SK-N-SH treated with all-trans-retinoic acid at 6 μM for 48 hours (cell line): ENCODE measurements at regions not wholly inside any gene's neighbourhood (a gene's known extent, or its start where the extent isn't known, plus 50 kb on each side); places are given as distances from the start of the nearest gene placed in this dataset.

Source experiments
- ATAC-seq: fragments of 200-7000 bp; cut with Tn5 transposase; 3 replicates; pipeline ENCODE4 v1.9.1; 2020; ENCODE audit warnings: mild to moderate bottlenecking, moderate library complexity
- ARNTL ChIP-seq: fragments of 450-650 bp; formaldehyde crosslinking; IDR thresholded peaks from 2 replicates; pipeline ENCODE4 v1.5.0; 2020; ENCODE audit warnings: low read depth, mild to moderate bottlenecking, moderate library complexity, borderline replicate concordance
- BACH2 ChIP-seq: fragments of 250-450 bp; sonication (Bioruptor Pico); IDR thresholded peaks from 2 replicates; pipeline ENCODE4 v1.9.0; 2021; ENCODE audit warnings: mild to moderate bottlenecking, borderline replicate concordance
- CSDC2 ChIP-seq: fragments of 250-450 bp; sonication (Bioruptor Pico); IDR thresholded peaks from 2 replicates; pipeline ENCODE4 v1.5.0; 2020; ENCODE audit warnings: mild to moderate bottlenecking, moderate library complexity
- ESRRG ChIP-seq: fragments of 250-450 bp; sonication (Bioruptor Pico); IDR thresholded peaks from 2 replicates; pipeline ENCODE4 v1.6.1; 2021; ENCODE audit warnings: mild to moderate bottlenecking
- ISL1 ChIP-seq: fragments of 250-450 bp; sonication (Bioruptor Pico); IDR thresholded peaks from 2 replicates; pipeline ENCODE4 v2.1.2; 2022; ENCODE audit warnings: mild to moderate bottlenecking, moderate library complexity
- OSR1 ChIP-seq: fragments of 250-450 bp; sonication (Bioruptor Pico); IDR thresholded peaks from 2 replicates; pipeline ENCODE4 v1.8.0; 2022; ENCODE audit warnings: moderate library complexity, mild to moderate bottlenecking, inconsistent platforms
- PPARA ChIP-seq: fragments of 250-450 bp; sonication (Bioruptor Pico); IDR thresholded peaks from 2 replicates; pipeline ENCODE4 v1.5.0; 2020; ENCODE audit warnings: mild to moderate bottlenecking, borderline replicate concordance
- RARB ChIP-seq: fragments of 250-450 bp; sonication (Bioruptor Pico); IDR thresholded peaks from 2 replicates; pipeline ENCODE4 v1.8.0; 2021; ENCODE audit warnings: mild to moderate bottlenecking, moderate library complexity
- TOX ChIP-seq: fragments of 250-450 bp; sonication (Bioruptor Pico); IDR thresholded peaks from 2 replicates; pipeline ENCODE4 v1.8.0; 2021; ENCODE audit warnings: mild to moderate bottlenecking, moderate library complexity, borderline replicate concordance
- ZC3H10 ChIP-seq: fragments of 250-450 bp; sonication (Bioruptor Pico); IDR thresholded peaks from 2 replicates; pipeline ENCODE4 v1.5.1; 2021; ENCODE audit warnings: mild to moderate bottlenecking, moderate library complexity
- ZFP3 ChIP-seq: fragments of 250-450 bp; sonication (Bioruptor Pico); IDR thresholded peaks from 2 replicates; pipeline ENCODE4 v1.5.0; 2020; ENCODE audit warnings: mild to moderate bottlenecking, moderate library complexity
- ZFP30 ChIP-seq: fragments of 450-650 bp; formaldehyde crosslinking; IDR thresholded peaks from 2 replicates; pipeline ENCODE4 v1.5.0; 2022; ENCODE audit warnings: mild to moderate bottlenecking, moderate library complexity
- ZNF565 ChIP-seq: fragments of 450-650 bp; formaldehyde crosslinking; conservative IDR thresholded peaks from 2 replicates; pipeline ENCODE4 v1.5.0; 2020; ENCODE audit warnings: low read depth, mild to moderate bottlenecking, moderate library complexity
- ZNF70 ChIP-seq: fragments of 450-650 bp; formaldehyde crosslinking; IDR thresholded peaks from 2 replicates; pipeline ENCODE4 v1.5.0; 2020; ENCODE audit warnings: mild to moderate bottlenecking, moderate library complexity
- ZNF8 ChIP-seq: fragments of 450-650 bp; formaldehyde crosslinking; IDR thresholded peaks from 2 replicates; pipeline ENCODE4 v1.5.0; 2020; ENCODE audit warnings: mild to moderate bottlenecking, moderate library complexity
- TF ChIP-seq, protein P1 (sequence below): fragments of 250-450 bp; sonication (Bioruptor Pico); IDR thresholded peaks from 2 replicates; pipeline ENCODE4 v1.8.0; 2021; ENCODE audit warnings: low read depth, mild to moderate bottlenecking, moderate library complexity, borderline replicate concordance
- TF ChIP-seq, protein P2 (sequence below): fragments of 250-450 bp; sonication (Bioruptor Pico); IDR thresholded peaks from 2 replicates; pipeline ENCODE4 v1.8.0; 2020; ENCODE audit warnings: mild to moderate bottlenecking, moderate library complexity, borderline replicate concordance
- TF ChIP-seq, protein P3 (sequence below): fragments of 250-450 bp; sonication (Bioruptor Pico); IDR thresholded peaks from 2 replicates; pipeline ENCODE4 v1.5.1; 2021; ENCODE audit warnings: mild to moderate bottlenecking, moderate library complexity
- TF ChIP-seq, protein P4 (sequence below): fragments of 250-450 bp; sonication (Bioruptor Pico); IDR thresholded peaks from 2 replicates; pipeline ENCODE4 v1.5.0; 2020; ENCODE audit warnings: mild to moderate bottlenecking, moderate library complexity

DNA sequence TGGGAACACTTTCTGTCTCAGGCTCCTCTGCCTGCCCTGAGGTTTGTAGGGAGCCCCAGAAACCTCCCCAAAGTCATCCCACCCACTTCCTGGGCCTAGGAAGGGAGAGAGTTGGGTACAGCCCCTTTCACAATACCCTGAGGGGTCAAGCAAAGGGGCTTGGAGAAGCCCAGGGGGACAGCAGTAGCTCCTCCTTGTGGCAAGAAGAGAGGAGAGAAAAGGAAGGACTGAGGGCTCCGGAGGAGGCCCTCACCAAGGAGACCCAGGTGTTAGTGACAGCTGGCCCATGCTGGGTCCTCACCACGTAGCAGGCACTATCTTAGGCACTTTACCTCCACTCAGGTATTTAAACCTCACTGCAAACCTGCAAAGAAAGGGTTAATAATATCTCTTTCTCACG, 112.8 kb downstream of the IRX5 start:
- ATAC-seq: no peak
- no peak for TF ChIP-seq ZNF565 (CRISPR knock-in tag)
- TF ChIP-seq, protein P1, sequence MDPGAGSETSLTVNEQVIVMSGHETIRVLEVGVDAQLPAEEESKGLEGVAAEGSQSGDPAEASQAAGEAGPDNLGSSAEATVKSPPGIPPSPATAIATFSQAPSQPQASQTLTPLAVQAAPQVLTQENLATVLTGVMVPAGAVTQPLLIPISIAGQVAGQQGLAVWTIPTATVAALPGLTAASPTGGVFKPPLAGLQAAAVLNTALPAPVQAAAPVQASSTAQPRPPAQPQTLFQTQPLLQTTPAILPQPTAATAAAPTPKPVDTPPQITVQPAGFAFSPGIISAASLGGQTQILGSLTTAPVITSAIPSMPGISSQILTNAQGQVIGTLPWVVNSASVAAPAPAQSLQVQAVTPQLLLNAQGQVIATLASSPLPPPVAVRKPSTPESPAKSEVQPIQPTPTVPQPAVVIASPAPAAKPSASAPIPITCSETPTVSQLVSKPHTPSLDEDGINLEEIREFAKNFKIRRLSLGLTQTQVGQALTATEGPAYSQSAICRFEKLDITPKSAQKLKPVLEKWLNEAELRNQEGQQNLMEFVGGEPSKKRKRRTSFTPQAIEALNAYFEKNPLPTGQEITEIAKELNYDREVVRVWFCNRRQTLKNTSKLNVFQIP: no peak

DNA sequence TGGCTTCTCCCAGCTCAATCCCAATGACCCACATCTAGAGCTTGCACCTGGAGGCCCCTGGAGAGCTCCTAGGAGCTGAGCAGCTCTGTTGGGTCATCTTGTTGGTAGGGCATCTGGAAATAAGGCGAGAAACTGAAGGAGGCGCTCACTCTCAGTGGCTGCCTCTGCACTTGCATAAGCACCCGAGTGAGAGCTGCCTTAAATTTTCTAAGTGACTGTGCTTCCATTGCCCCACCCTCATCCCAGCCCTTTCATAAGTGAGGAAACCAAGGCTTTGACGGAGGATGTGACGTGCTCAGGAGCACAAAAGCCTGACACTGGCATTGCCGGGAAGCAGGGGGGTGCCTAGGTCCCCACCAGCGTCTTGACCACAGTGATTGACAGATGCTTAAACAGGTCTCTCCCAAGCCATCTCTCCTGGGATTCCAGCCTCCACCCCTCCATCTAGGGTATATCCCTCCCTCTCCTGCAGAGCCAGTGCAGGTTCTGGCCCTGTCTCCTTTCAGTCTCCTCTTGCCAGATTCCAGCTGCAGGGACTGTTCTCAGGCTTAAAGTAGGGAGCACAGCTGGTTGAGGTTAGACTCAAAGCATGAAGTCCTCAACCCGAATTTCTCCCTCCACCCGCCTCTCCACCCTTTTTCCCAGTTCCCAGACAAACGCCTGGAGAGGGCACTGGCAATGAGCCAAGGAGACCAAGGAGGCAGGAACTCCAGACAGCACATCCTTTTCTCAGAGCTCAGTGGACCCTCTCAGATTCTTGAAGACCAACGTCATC, 113.7 kb downstream of the IRX5 start:
- TF ChIP-seq TOX (no peak), RARB (CRISPR knock-in tag) (no peak), ZC3H10 (CRISPR knock-in tag) (no peak), ZFP3 (CRISPR knock-in tag) (no peak), ESRRG (CRISPR knock-in tag) (no peak), CSDC2 (CRISPR knock-in tag) (no peak), ZNF8 (no peak), OSR1 (CRISPR knock-in tag) (no peak), ISL1 (CRISPR knock-in tag) (no peak), BACH2 (CRISPR knock-in tag) (no peak), ZFP30 (no peak), ZNF70 (CRISPR knock-in tag) (no peak), ZNF565 (CRISPR knock-in tag) (no peak), ARNTL (CRISPR knock-in tag) (no peak)
- TF ChIP-seq, protein P2, sequence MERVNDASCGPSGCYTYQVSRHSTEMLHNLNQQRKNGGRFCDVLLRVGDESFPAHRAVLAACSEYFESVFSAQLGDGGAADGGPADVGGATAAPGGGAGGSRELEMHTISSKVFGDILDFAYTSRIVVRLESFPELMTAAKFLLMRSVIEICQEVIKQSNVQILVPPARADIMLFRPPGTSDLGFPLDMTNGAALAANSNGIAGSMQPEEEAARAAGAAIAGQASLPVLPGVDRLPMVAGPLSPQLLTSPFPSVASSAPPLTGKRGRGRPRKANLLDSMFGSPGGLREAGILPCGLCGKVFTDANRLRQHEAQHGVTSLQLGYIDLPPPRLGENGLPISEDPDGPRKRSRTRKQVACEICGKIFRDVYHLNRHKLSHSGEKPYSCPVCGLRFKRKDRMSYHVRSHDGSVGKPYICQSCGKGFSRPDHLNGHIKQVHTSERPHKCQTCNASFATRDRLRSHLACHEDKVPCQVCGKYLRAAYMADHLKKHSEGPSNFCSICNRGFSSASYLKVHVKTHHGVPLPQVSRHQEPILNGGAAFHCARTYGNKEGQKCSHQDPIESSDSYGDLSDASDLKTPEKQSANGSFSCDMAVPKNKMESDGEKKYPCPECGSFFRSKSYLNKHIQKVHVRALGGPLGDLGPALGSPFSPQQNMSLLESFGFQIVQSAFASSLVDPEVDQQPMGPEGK (CRISPR knock-in tag): no peak
- TF ChIP-seq, protein P3, sequence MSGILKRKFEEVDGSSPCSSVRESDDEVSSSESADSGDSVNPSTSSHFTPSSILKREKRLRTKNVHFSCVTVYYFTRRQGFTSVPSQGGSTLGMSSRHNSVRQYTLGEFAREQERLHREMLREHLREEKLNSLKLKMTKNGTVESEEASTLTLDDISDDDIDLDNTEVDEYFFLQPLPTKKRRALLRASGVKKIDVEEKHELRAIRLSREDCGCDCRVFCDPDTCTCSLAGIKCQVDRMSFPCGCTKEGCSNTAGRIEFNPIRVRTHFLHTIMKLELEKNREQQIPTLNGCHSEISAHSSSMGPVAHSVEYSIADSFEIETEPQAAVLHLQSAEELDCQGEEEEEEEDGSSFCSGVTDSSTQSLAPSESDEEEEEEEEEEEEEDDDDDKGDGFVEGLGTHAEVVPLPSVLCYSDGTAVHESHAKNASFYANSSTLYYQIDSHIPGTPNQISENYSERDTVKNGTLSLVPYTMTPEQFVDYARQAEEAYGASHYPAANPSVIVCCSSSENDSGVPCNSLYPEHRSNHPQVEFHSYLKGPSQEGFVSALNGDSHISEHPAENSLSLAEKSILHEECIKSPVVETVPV (CRISPR knock-in tag): no peak
- TF ChIP-seq, protein P1: no peak
- no peak for ATAC-seq

DNA sequence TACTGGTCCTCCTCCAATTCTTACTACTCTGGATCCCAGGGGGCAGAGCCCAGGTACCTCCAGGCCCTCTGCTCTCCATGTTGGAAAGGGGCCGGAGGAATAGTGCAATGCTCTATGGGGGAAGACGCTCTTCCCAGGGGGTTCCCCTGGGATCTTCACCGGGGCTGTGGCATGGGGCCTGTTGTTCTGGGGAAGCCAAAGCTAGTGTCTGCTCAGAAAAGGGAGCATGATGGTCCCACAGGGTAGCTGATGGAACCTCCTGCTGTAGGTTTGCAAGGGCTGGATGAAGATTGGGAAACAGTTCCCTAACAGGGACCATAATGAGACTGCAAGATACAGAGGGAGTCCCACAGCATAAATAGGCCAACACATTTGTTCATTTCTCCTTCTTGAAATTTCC, 114.7 kb downstream of the IRX5 start:
- TF ChIP-seq, protein P4, sequence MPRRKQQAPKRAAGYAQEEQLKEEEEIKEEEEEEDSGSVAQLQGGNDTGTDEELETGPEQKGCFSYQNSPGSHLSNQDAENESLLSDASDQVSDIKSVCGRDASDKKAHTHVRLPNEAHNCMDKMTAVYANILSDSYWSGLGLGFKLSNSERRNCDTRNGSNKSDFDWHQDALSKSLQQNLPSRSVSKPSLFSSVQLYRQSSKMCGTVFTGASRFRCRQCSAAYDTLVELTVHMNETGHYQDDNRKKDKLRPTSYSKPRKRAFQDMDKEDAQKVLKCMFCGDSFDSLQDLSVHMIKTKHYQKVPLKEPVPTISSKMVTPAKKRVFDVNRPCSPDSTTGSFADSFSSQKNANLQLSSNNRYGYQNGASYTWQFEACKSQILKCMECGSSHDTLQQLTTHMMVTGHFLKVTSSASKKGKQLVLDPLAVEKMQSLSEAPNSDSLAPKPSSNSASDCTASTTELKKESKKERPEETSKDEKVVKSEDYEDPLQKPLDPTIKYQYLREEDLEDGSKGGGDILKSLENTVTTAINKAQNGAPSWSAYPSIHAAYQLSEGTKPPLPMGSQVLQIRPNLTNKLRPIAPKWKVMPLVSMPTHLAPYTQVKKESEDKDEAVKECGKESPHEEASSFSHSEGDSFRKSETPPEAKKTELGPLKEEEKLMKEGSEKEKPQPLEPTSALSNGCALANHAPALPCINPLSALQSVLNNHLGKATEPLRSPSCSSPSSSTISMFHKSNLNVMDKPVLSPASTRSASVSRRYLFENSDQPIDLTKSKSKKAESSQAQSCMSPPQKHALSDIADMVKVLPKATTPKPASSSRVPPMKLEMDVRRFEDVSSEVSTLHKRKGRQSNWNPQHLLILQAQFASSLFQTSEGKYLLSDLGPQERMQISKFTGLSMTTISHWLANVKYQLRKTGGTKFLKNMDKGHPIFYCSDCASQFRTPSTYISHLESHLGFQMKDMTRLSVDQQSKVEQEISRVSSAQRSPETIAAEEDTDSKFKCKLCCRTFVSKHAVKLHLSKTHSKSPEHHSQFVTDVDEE (CRISPR knock-in tag): no peak
- TF ChIP-seq, protein P3 (CRISPR knock-in tag): no peak
- TF ChIP-seq ARNTL (CRISPR knock-in tag) (no peak), PPARA (no peak)
- no peak for ATAC-seq
